ENCODE measurements at regions not wholly inside any gene's neighbourhood (a gene's known extent, or its start where the extent isn't known, plus 50 kb on each side); places are given as distances from the start of the nearest gene placed in this dataset.
A peak's percentile ranks its signal among the peaks of the same experiment; 100 is the strongest.
"Not testable (repeated sequence)": the region's sequence is repeated elsewhere in the genome, so short reads cannot be mapped to it uniquely, and the experiment has no call there.

DNA sequence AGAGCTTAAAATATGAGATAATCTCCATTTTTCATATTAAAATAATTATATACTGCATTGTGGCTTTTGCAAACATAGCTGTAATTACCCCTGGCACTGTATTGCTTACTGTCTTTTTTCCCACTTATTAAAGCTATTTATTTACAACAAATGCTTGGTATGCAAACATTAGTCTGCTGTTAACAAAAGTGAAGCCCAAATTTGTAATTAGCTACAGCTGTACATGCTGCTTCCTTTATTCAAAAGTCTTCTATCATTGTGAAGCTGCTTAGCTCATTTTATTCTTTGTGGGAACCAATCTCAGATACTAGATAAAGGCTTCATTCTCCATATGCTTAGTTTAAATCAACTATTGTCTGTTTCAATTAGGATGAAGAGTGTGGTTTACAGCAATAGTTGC is 425.8 kb upstream of the FOXG1 start:
- in situ Hi-C loops (cut with HindIII; ENCODE audit: low pct_unique_long_range_greater_than_20kb, low sequenced_read_pairs) = no loop called here

GRCh38 chr14:28344381-28344780 is 422.2 kb upstream of the FOXG1 start:
- DNase-seq (ENCODE audit: low read depth, low spot score) = no peak

More for the DNA sequence above, 425.8 kb upstream of the FOXG1 start:
- DNase-seq (ENCODE audit: low read depth, low spot score) = no peak

GRCh38 chr14:28348797-28349196 is 417.8 kb upstream of the FOXG1 start:
- DNase-seq (ENCODE audit: low read depth, low spot score) = no peak
- in situ Hi-C loops (cut with HindIII; ENCODE audit: low pct_unique_long_range_greater_than_20kb, low sequenced_read_pairs) = no loop called here

More at GRCh38 chr14:28344381-28344780, 422.2 kb upstream of the FOXG1 start:
- in situ Hi-C loops (cut with HindIII; ENCODE audit: low pct_unique_long_range_greater_than_20kb, low sequenced_read_pairs) = no loop called here

- in situ Hi-C loops (cut with HindIII; ENCODE audit: low pct_unique_long_range_greater_than_20kb, low sequenced_read_pairs) = no loop called here
- DNase-seq (ENCODE audit: low read depth, low spot score) = no peak
Observed at GRCh38 chr14:28356819-28357218, 409.8 kb upstream of the FOXG1 start.

GRCh38 chr14:28361486-28361885 is 405.1 kb upstream of the FOXG1 start:
- in situ Hi-C loops (cut with HindIII; ENCODE audit: low pct_unique_long_range_greater_than_20kb, low sequenced_read_pairs) = no loop called here
- no peak for DNase-seq (ENCODE audit: low read depth, low spot score)

DNA sequence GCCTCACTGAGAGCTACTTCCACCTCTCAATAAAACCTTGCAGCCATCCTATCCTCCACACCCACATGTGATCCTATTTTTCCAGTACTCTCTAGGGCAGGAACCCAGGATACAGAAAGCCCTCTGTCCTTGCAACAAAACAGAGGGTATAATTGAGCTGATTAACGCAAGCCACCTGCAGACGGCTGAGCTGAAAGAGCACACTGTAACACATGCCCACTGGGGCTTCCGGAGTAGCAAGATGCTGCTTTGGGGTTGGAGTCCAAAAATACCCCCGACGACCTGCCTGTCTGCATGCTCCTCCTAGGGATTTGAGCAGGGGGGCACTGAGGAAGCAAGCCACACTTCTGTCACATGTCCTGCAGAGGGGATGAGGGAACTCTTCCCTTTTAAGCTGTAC is 401.1 kb upstream of the FOXG1 start:
- in situ Hi-C loops (cut with HindIII; ENCODE audit: low pct_unique_long_range_greater_than_20kb, low sequenced_read_pairs) = no loop called here
- peak; percentile 46 for DNase-seq (ENCODE audit: low read depth, low spot score)

DNA sequence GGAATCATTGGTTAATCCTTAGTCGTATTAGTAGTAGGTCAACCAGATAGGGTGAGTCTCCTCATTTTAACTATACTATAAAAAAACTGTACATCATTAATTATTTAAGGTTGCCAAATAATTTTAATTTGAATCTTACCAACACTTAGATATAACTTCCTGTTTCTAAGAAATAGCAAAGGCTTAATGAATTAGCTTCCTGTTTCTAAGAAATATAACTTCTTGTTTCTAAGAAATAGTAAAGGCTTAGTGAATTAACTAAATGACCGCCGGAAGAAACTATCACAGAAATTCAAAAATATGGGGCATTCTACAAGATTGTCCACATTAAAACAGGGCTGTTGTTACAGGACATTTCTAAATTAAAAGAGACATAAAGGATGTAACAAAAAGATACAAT is 392.9 kb upstream of the FOXG1 start:
- no peak for DNase-seq (ENCODE audit: low read depth, low spot score)
- in situ Hi-C loops (cut with HindIII; ENCODE audit: low pct_unique_long_range_greater_than_20kb, low sequenced_read_pairs) = no loop called here

GRCh38 chr14:28375295-28375694 is 391.3 kb upstream of the FOXG1 start:
- in situ Hi-C loops (cut with HindIII; ENCODE audit: low pct_unique_long_range_greater_than_20kb, low sequenced_read_pairs) = no loop called here
- peak; percentile 71 for DNase-seq (ENCODE audit: low read depth, low spot score)

- no peak for DNase-seq (ENCODE audit: low read depth, low spot score)
Observed at GRCh38 chr14:28381656-28382055, 384.9 kb upstream of the FOXG1 start.

DNA sequence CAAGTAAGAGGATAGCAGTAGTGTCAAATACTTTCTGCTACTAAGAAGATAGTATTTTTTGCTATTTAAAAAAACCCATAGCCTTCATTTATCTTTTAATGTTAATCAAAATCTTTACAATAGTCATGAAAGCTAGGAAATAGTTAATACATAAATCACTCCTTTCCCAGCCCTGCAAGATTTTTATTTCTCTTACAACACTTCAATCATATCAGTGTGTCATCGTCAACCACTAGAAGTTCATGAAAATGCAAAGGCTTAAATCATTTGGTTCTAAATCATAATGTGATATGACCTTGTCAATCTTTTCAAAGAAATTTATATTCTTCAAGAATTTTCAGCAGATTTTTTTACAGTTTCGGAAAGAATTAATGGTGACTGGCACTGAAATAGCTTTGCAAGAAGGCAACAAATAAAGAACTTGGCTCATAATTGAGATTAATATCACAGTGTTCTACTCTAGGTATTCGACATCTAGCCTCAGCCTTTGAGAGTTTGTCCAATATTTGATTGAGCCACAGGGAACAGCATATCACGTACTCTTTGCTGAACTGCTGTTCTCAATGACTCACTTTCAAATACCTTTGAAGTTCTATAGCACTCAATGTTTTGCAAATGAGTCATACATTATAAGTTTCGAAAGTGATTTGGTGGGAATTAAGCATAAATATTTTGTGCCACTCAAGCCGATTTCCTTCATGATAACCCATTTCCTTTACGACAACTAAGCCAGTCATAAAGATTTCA is 384.0 kb upstream of the FOXG1 start:
- in situ Hi-C loops (cut with HindIII; ENCODE audit: low pct_unique_long_range_greater_than_20kb, low sequenced_read_pairs) = no loop called here
- DNase-seq (ENCODE audit: low read depth, low spot score) = peak; percentile 49

More at GRCh38 chr14:28381656-28382055, 384.9 kb upstream of the FOXG1 start:
- in situ Hi-C loops (cut with HindIII; ENCODE audit: low pct_unique_long_range_greater_than_20kb, low sequenced_read_pairs) = no loop called here

GRCh38 chr14:28398506-28398905 is 368.1 kb upstream of the FOXG1 start:
- in situ Hi-C loops (cut with HindIII; ENCODE audit: low pct_unique_long_range_greater_than_20kb, low sequenced_read_pairs) = no loop called here
- DNase-seq (ENCODE audit: low read depth, low spot score) = no peak

GRCh38 chr14:28401705-28402104 is 364.9 kb upstream of the FOXG1 start:
- DNase-seq (ENCODE audit: low read depth, low spot score); in situ Hi-C loops (cut with HindIII; ENCODE audit: low pct_unique_long_range_greater_than_20kb, low sequenced_read_pairs): not testable (repeated sequence)

DNA sequence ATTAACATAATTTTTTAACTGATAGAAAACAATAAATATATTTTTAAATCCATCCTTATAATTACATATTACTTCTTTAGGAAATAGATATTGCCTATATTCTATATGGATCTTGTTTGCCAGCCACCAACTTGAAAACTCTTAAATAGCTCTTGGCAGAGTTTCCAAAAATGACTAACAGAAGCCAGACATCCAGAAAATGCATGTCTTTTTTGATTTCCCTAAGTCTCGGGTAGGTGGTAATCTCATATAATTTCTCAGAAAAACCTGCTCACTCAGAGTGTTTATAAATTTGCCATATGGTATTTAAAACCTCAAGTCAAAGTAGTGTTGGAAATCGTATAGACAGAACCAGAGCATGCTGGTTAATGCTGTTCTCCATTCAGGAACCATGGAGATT is 360.4 kb upstream of the FOXG1 start:
- in situ Hi-C loops (cut with HindIII; ENCODE audit: low pct_unique_long_range_greater_than_20kb, low sequenced_read_pairs) = no loop called here

GRCh38 chr14:28407031-28407825 is 359.4 kb upstream of the FOXG1 start:
- in situ Hi-C loops (cut with HindIII; ENCODE audit: low pct_unique_long_range_greater_than_20kb, low sequenced_read_pairs) = no loop called here
- DNase-seq (ENCODE audit: low read depth, low spot score) = no peak

More for the DNA sequence above, 360.4 kb upstream of the FOXG1 start:
- DNase-seq (ENCODE audit: low read depth, low spot score) = no peak

DNA sequence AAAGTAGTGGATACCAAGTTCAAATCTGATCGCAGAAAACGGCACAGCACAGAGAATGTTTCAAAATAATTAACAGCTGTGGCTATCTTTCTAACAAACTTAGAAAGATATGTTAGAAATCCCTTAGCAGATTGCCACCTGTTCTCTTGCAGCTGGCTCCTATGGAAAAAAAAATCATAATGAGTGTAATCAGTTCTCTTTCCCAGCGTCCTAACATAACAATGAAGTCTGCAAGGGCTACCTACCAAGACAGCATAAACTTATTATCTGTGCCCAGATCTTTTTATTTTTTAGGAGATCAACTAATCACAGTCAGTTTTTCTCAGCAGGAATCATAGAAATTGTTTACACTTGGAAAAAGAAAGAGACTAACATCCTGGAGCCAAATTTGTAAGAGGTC is 358.6 kb upstream of the FOXG1 start:
- DNase-seq (ENCODE audit: low read depth, low spot score) = no peak
- in situ Hi-C loops (cut with HindIII; ENCODE audit: low pct_unique_long_range_greater_than_20kb, low sequenced_read_pairs) = no loop called here

GRCh38 chr14:28412077-28412476 is 354.5 kb upstream of the FOXG1 start:
- in situ Hi-C loops (cut with HindIII; ENCODE audit: low pct_unique_long_range_greater_than_20kb, low sequenced_read_pairs) = no loop called here
- peak; percentile 17 for DNase-seq (ENCODE audit: low read depth, low spot score)

- no peak for DNase-seq (ENCODE audit: low read depth, low spot score)
- in situ Hi-C loops (cut with HindIII; ENCODE audit: low pct_unique_long_range_greater_than_20kb, low sequenced_read_pairs) = no loop called here
Observed at GRCh38 chr14:28426960-28427359, 339.6 kb upstream of the FOXG1 start.

DNA sequence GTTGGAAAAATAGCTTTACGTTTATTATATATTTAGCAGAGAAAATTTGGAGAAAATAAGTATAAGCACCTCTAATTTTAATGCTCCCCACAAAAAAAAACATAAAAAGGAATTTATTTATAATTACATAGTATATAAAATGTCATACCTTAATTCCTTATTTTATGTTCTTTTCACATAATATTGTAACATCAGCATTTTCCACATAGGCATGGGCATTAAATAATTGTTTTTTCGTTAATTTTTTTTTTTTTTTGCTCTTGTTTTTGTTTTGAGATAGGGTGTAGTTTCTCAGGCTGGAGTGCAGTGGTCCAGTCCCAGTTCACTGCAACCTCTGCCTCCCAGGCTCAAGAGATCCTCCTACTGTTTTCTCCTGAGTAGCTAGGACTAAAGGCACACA is 329.8 kb upstream of the FOXG1 start:
- in situ Hi-C loops (cut with HindIII; ENCODE audit: low pct_unique_long_range_greater_than_20kb, low sequenced_read_pairs) = no loop called here
- no peak for DNase-seq (ENCODE audit: low read depth, low spot score)

DNA sequence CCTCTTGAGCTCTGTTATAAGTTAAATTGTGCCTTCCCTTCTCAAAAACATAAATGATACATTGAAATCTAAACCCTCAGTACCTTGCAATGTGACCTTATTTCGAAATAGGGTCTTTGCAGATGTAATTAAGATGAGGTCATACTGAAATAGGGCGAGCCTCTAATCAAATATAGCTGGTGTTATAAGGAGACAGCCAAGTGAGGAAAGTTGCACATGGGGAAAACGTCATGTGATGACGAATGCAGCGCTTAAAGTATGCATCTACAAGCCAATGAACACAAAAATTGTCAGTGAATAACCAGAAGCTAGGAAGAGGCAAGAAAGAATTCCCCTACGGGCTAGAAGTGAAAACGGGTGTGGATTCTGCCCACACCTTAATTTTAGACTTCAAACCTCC is 305.2 kb upstream of the FOXG1 start:
- DNase-seq (ENCODE audit: low read depth, low spot score) = no peak
- in situ Hi-C loops (cut with HindIII; ENCODE audit: low pct_unique_long_range_greater_than_20kb, low sequenced_read_pairs) = no loop called here

All from SK-MEL-5 (cell line).